Activated CD4-positive, alpha-beta T cell treated with anti-CD3 and anti-CD28 coated beads, Interleukin-2, amount 10 ng/mL, durations not matched to agents 24 days and 14 days (primary cell): ENCODE measurements at regions not wholly inside any gene's neighbourhood (a gene's known extent, or its start where the extent isn't known, plus 50 kb on each side); places are given as distances from the start of the nearest gene placed in this dataset.

Source experiments
- DNase-seq: peaks from one replicate; pipeline ENCODE4 v3.0.0; 2022
- H3K27ac Mint-ChIP-seq: one replicate; pipeline ENCODE4 v1.8.0; 2022; ENCODE audit warnings: mild to moderate bottlenecking, mixed read lengths
- H3K27me3 Mint-ChIP-seq: one replicate; pipeline ENCODE4 v1.8.0; 2022; ENCODE audit warnings: mixed read lengths
- H3K36me3 Mint-ChIP-seq: one replicate; pipeline ENCODE4 v1.8.0; 2022; ENCODE audit warnings: low read depth, mild to moderate bottlenecking, mixed read lengths
- H3K4me1 Mint-ChIP-seq: one replicate; pipeline ENCODE4 v1.8.0; 2021; ENCODE audit warnings: mixed read lengths
- H3K4me3 Mint-ChIP-seq: one replicate; pipeline ENCODE4 v1.8.0; 2022; ENCODE audit warnings: mild to moderate bottlenecking, moderate library complexity, mixed read lengths
- H3K9me3 Mint-ChIP-seq: one replicate; pipeline ENCODE4 v1.8.0; 2021; ENCODE audit warnings: mixed read lengths
- intact Hi-C: fragments of 100-400 bp; cut with micrococcal nuclease; formaldehyde crosslinking; loops from one replicate; pipeline ENCODE4 v1.15.1; 2023

GRCh38 chr4:29423836-29424721, 1296.1 kb upstream of the PCDH7 start:
- no peak overlapping the region for H3K27ac Mint-ChIP-seq
- H3K9me3 Mint-ChIP-seq = no peaks in the 10 kb centered on the region
- H3K4me3 Mint-ChIP-seq = no peak overlapping the region
- H3K4me1 Mint-ChIP-seq = no peaks in the 10 kb centered on the region
- intact Hi-C loops = no loop called here
- no peaks in the 10 kb centered on the region for H3K27me3 Mint-ChIP-seq
- DNase-seq = no peak
- H3K36me3 Mint-ChIP-seq = no peaks in the 10 kb centered on the region

- peaks cover 3% of the 10 kb centered on the region for H3K9me3 Mint-ChIP-seq
- DNase-seq = no peak
- intact Hi-C loops = no loop called here
Measured at GRCh38 chr4:29453303-29453820, 1266.8 kb upstream of the PCDH7 start.

GRCh38 chr4:29459926-29460325, 1260.2 kb upstream of the PCDH7 start:
- H3K27ac Mint-ChIP-seq = no peak overlapping the region
- intact Hi-C loops = no loop called here
- DNase-seq = no peak
- no peaks in the 10 kb centered on the region for H3K36me3 Mint-ChIP-seq
- H3K4me1 Mint-ChIP-seq = no peaks in the 10 kb centered on the region
- H3K4me3 Mint-ChIP-seq = no peak overlapping the region
- no peaks in the 10 kb centered on the region for H3K27me3 Mint-ChIP-seq
- H3K9me3 Mint-ChIP-seq = no peaks in the 10 kb centered on the region

More at GRCh38 chr4:29453303-29453820, 1266.8 kb upstream of the PCDH7 start:
- H3K4me1 Mint-ChIP-seq = no peaks in the 10 kb centered on the region
- H3K27me3 Mint-ChIP-seq = no peaks in the 10 kb centered on the region
- no peaks in the 10 kb centered on the region for H3K36me3 Mint-ChIP-seq
- no peak overlapping the region for H3K27ac Mint-ChIP-seq
- no peak overlapping the region for H3K4me3 Mint-ChIP-seq

GRCh38 chr4:29467044-29467717, 1253.0 kb upstream of the PCDH7 start:
- intact Hi-C loops = no loop called here
- Mint-ChIP-seq H3K9me3 (peaks cover 6% of the 10 kb centered on the region), H3K27ac (no peak overlapping the region), H3K27me3 (no peaks in the 10 kb centered on the region), H3K4me1 (no peaks in the 10 kb centered on the region), H3K36me3 (no peaks in the 10 kb centered on the region), H3K4me3 (no peak overlapping the region)
- DNase-seq = no peak
